ENCODE measurements at regions not wholly inside any gene's neighbourhood (a gene's known extent, or its start where the extent isn't known, plus 50 kb on each side); places are given as distances from the start of the nearest gene placed in this dataset.

DNA sequence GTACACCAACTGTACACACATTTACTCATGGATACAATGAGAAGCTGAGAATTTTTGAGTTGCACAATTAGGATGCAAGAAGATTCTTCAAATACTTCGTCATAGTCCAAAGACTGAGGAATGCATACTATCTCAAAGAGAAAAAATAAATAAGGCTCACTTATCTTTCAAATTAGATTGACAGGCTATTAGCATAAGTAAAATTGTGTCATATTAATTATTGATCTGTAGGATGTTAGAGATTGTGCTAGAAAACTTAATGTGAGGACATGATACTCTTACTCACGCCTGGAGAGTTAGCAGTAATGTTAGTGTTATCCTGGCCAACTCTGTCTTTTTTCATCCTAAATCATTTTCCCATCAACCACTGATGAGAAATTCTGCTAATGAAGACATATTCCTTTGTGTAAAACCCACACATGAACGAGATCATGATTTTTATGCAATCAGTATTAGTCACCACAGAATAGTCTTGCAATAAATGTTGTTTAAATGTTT, 659.0 kb downstream of the LTN1 start:
- TF ChIP-seq, protein P1, sequence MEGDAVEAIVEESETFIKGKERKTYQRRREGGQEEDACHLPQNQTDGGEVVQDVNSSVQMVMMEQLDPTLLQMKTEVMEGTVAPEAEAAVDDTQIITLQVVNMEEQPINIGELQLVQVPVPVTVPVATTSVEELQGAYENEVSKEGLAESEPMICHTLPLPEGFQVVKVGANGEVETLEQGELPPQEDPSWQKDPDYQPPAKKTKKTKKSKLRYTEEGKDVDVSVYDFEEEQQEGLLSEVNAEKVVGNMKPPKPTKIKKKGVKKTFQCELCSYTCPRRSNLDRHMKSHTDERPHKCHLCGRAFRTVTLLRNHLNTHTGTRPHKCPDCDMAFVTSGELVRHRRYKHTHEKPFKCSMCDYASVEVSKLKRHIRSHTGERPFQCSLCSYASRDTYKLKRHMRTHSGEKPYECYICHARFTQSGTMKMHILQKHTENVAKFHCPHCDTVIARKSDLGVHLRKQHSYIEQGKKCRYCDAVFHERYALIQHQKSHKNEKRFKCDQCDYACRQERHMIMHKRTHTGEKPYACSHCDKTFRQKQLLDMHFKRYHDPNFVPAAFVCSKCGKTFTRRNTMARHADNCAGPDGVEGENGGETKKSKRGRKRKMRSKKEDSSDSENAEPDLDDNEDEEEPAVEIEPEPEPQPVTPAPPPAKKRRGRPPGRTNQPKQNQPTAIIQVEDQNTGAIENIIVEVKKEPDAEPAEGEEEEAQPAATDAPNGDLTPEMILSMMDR (IDR thresholded peaks at IDR 0.05) = no peak
- Mint-ChIP-seq H3K4me1 (no peaks in the 10 kb centered on the region), H3K9me3 (peaks cover 14% of the 10 kb centered on the region), H3K27me3 (ENCODE audit: low read depth, poor library complexity) (peaks cover 12% of the 10 kb centered on the region), H3K27ac (no peak overlapping the region), H3K4me3 (no peak overlapping the region), H3K36me3 (ENCODE audit: low read depth) (no peaks in the 10 kb centered on the region)
- DNase-seq = no peak

DNA sequence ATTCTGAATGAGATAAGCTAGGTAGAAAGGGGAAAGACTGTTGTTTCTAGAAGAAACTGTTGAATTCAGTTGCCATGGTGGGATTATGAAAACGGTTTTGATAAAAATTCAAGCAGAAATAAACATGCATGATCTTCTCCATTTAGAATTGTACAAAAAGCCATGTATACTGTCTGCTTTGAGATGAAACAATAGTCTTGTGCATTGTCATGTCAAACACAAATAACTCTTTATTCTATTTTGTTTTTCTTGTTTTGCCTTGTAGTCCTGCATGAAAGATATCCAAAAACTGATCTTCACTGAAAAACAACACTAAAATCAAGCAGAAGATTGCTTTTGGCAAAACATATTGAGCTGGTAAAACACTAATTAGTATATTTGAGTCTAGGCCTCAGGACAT, 659.9 kb downstream of the LTN1 start:
- no peaks in the 10 kb centered on the region for H3K4me1 Mint-ChIP-seq
- no peak for DNase-seq
- no peak overlapping the region for H3K27ac Mint-ChIP-seq
- no peaks in the 10 kb centered on the region for H3K36me3 Mint-ChIP-seq (ENCODE audit: low read depth)
- peaks cover 19% of the 10 kb centered on the region for H3K9me3 Mint-ChIP-seq
- TF ChIP-seq, protein P1 (IDR thresholded peaks at IDR 0.05) = no peak
- H3K27me3 Mint-ChIP-seq (ENCODE audit: low read depth, poor library complexity) = peaks cover 12% of the 10 kb centered on the region
- no peak overlapping the region for H3K4me3 Mint-ChIP-seq

DNA sequence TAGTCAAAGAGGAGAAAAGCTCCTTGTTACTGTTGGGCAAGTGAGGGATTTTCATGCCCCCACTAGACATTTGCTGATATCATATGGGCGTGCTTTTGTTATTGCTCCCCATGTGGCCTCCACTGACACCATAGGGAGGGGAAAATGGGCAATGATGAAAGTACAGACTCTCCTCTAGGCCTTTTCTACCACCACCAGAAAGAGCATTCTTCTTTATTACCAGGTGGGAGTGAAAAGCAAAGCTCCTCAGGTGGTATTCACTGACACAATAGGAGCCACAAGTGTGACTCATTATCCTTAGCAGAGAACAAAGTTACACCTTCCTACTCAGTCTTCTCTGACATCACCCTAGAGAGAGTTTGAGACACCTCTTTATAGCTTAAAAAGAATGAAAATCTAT, 667.1 kb downstream of the LTN1 start:
- H3K9me3 Mint-ChIP-seq = peaks cover 33% of the 10 kb centered on the region
- TF ChIP-seq, protein P1 (IDR thresholded peaks at IDR 0.05) = no peak
- peaks cover 6% of the 10 kb centered on the region for H3K27me3 Mint-ChIP-seq (ENCODE audit: low read depth, poor library complexity)
- H3K27ac Mint-ChIP-seq = no peak overlapping the region
- H3K4me3 Mint-ChIP-seq = no peak overlapping the region
- no peaks in the 10 kb centered on the region for H3K4me1 Mint-ChIP-seq
- no peak for DNase-seq
- no peaks in the 10 kb centered on the region for H3K36me3 Mint-ChIP-seq (ENCODE audit: low read depth)

DNA sequence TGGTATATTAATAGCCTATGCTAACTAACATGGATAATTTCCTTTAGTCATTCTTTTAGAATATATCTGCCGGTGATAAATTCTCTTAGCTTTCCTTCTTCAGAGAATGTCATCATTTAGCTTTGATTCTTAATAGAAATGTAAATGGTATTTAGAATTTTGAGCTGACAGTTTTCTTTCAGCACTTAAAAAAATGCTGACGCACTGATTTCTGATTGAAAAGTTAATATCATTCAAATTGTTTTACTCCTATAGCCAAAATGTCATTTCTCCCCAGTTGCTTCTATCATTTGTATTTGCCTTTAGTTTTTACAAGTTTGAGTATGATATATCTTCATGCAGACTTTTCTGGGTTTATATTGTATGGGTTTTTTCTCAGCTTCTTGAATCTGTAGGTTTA, 668.0 kb downstream of the LTN1 start:
- H3K27ac Mint-ChIP-seq = no peak overlapping the region
- H3K36me3 Mint-ChIP-seq (ENCODE audit: low read depth) = no peaks in the 10 kb centered on the region
- H3K4me1 Mint-ChIP-seq = no peaks in the 10 kb centered on the region
- no peaks in the 10 kb centered on the region for H3K27me3 Mint-ChIP-seq (ENCODE audit: low read depth, poor library complexity)
- TF ChIP-seq, protein P1 (IDR thresholded peaks at IDR 0.05) = no peak
- H3K9me3 Mint-ChIP-seq = peaks cover 35% of the 10 kb centered on the region
- DNase-seq = no peak
- H3K4me3 Mint-ChIP-seq = no peak overlapping the region

DNA sequence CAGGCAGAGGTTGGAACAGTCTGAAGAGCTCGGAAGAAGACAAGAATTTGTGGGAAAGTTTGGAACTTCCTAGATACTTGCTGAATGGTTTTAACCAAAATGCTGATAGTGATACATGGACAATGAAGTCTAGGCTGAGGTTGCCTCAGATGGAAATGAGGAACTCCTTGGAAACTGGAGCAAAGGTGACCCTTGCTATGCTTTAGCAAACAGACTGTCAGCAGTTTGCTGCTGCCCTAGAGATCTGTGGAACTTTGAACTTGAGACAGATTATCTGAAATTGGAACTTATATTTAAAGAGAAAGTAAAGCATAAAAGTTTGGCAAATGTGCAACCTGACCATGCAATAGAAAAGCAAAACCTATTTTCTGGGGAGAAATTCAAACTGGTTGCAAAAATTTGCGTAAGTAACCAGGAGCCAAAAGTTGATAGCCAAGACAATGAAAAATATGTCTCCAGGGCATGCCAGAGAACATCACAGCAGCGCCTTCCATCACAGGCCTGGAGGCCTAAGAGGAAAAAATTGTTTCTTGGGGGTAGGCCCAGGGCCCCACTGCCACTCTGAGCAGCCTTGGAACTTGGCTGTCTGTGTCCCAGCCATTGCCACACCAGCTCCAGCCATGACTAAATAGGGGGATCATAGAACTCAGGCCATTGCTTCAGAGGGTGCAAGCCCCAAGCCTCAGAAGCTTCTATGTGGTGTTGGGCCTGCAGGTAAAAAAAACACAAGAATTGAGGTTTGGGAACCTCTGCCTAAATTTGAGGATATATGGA, 675.3 kb downstream of the LTN1 start:
- no peaks in the 10 kb centered on the region for H3K4me1 Mint-ChIP-seq
- H3K27me3 Mint-ChIP-seq (ENCODE audit: low read depth, poor library complexity) = no peaks in the 10 kb centered on the region
- no peak for DNase-seq
- TF ChIP-seq, protein P1 (IDR thresholded peaks at IDR 0.05) = no peak
- H3K36me3 Mint-ChIP-seq (ENCODE audit: low read depth) = no peaks in the 10 kb centered on the region
- H3K4me3 Mint-ChIP-seq = no peak overlapping the region
- H3K27ac Mint-ChIP-seq = no peak overlapping the region
- peaks cover 21% of the 10 kb centered on the region for H3K9me3 Mint-ChIP-seq

All from nephron progenitor cell (in vitro differentiated cells).